GM12878 (cell line): ENCODE measurements at regions not wholly inside any gene's neighbourhood (a gene's known extent, or its start where the extent isn't known, plus 50 kb on each side); places are given as distances from the start of the nearest gene placed in this dataset.

Source experiments
- CBX3 ChIP-seq: fragments of 200-600 bp; sonication (generic); IDR thresholded peaks from 2 replicates; pipeline ENCODE4 v1.6.1; 2016; ENCODE audit warnings: low read depth, borderline replicate concordance
- CTCF ChIP-seq, 3 experiments: IDR thresholded peaks in 2 of 3; conservative IDR thresholded peaks in 1 of 3; 2 replicates each; pipeline ENCODE4 v1.5.1; 2011; ENCODE audit warnings: low read depth in 3 of 3, low read length in 3 of 3, mild to moderate bottlenecking in 3 of 3, control low read depth in 2 of 3, moderate library complexity in 2 of 3, inconsistent platforms in 1 of 3, mixed read lengths in 1 of 3; ENCODE audit not compliant: control insufficient read depth in 2 of 3, insufficient read depth in 1 of 3; ENCODE audit errors: extremely low read depth in 1 of 3
- FOXM1 ChIP-seq: IDR thresholded peaks from 2 replicates; pipeline ENCODE4 v1.6.1; 2012; ENCODE audit warnings: low read depth, mild to moderate bottlenecking, inconsistent platforms, low read length, moderate library complexity
- POLR2A ChIP-seq: IDR thresholded peaks from 2 replicates; pipeline ENCODE4 v1.6.1; 2011; ENCODE audit warnings: low read depth, mild to moderate bottlenecking, low read length
- POLR2AphosphoS5 ChIP-seq: IDR thresholded peaks from 2 replicates; pipeline ENCODE4 v1.6.1; 2011; ENCODE audit warnings: mild to moderate bottlenecking, low read length, inconsistent platforms
- SIN3A ChIP-seq: IDR thresholded peaks from 2 replicates; pipeline ENCODE4 v1.6.1; 2012; ENCODE audit warnings: low read depth, low read length, improper control_type of control experiment

GRCh38 chrX:125262836-125263235, 56.8 kb upstream of the TEX13C start:
- no peak for TF ChIP-seq POLR2A
- TF ChIP-seq CTCF (IDR thresholded peaks at IDR 0.05 in 2 of 3, conservative IDR thresholded peaks at IDR 0.05 in 1 of 3; ENCODE audit: control insufficient read depth in 2 of 3, extremely low read depth in 1 of 3, insufficient read depth in 1 of 3, low read depth in 3 of 3, low read length in 3 of 3) = no peak
- no peak for TF ChIP-seq POLR2AphosphoS5
- TF ChIP-seq CBX3 = no peak
- TF ChIP-seq FOXM1 = no peak
- no peak for TF ChIP-seq SIN3A
